GM23248 (cell line): ENCODE measurements at regions not wholly inside any gene's neighbourhood (a gene's known extent, or its start where the extent isn't known, plus 50 kb on each side); places are given as distances from the start of the nearest gene placed in this dataset.
"Not testable (repeated sequence)": the region's sequence is repeated elsewhere in the genome, so short reads cannot be mapped to it uniquely, and the experiment has no call there.

Experiments
- DNase-seq: peaks from one replicate; pipeline ENCODE4 v3.0.0-alpha.2; 2015
- H2AFZ ChIP-seq: fragments of 200-600 bp; sonication (generic); 2 replicates; pipeline ENCODE4 v1.6.1; 2016; ENCODE audit warnings: antibody characterized with exemption
- H3F3A ChIP-seq: fragments of 200-600 bp; sonication (generic); 2 replicates; pipeline ENCODE4 v1.6.1; 2016; ENCODE audit warnings: mild to moderate bottlenecking, antibody characterized with exemption, mixed run types; ENCODE audit not compliant: insufficient read depth
- H3K27ac ChIP-seq: fragments of 200-600 bp; sonication (generic); 2 replicates; pipeline ENCODE4 v1.5.1; 2016; ENCODE audit warnings: mild to moderate bottlenecking
- H3K27me3 ChIP-seq: fragments of 200-600 bp; sonication (generic); replicated peaks from 2 replicates; pipeline ENCODE4 v1.6.1; 2016; ENCODE audit warnings: mild to moderate bottlenecking; ENCODE audit not compliant: insufficient read depth
- H3K36me3 ChIP-seq: fragments of 200-600 bp; sonication (generic); 2 replicates; pipeline ENCODE4 v1.6.1; 2016; ENCODE audit warnings: low read depth, mild to moderate bottlenecking
- H3K4me1 ChIP-seq: fragments of 200-600 bp; sonication (generic); 2 replicates; pipeline ENCODE4 v1.6.1; 2016; ENCODE audit warnings: mild to moderate bottlenecking; ENCODE audit not compliant: insufficient read depth
- H3K4me2 ChIP-seq: fragments of 200-600 bp; sonication (generic); one replicate; pipeline ENCODE4 v1.6.1; 2016; ENCODE audit warnings: mild to moderate bottlenecking; ENCODE audit not compliant: unreplicated experiment
- H3K4me3 ChIP-seq: fragments of 200-600 bp; sonication (generic); 2 replicates; pipeline ENCODE4 v1.5.1; 2016; ENCODE audit warnings: mild to moderate bottlenecking
- H3K79me2 ChIP-seq: fragments of 200-600 bp; sonication (generic); 2 replicates; pipeline ENCODE4 v1.6.1; 2016; ENCODE audit warnings: mild to moderate bottlenecking; ENCODE audit not compliant: insufficient read depth
- H3K9ac ChIP-seq: fragments of 200-600 bp; sonication (generic); 2 replicates; pipeline ENCODE4 v1.6.1; 2016; ENCODE audit warnings: mild to moderate bottlenecking
- H3K9me2 ChIP-seq: fragments of 200-600 bp; sonication (generic); 2 replicates; pipeline ENCODE4 v1.6.1; 2016; ENCODE audit warnings: mixed run types, mild to moderate bottlenecking, moderate library complexity; ENCODE audit not compliant: insufficient read depth
- H3K9me3 ChIP-seq: fragments of 200-600 bp; sonication (generic); one replicate; pipeline ENCODE4 v1.6.1; 2017; ENCODE audit warnings: low read depth
- H4K20me1 ChIP-seq: fragments of 200-600 bp; sonication (generic); 2 replicates; pipeline ENCODE4 v1.6.0; 2016; ENCODE audit not compliant: insufficient read depth
- EZH2 ChIP-seq: fragments of 200-600 bp; sonication (generic); IDR thresholded peaks from 2 replicates; pipeline ENCODE4 v1.6.1; 2018; ENCODE audit warnings: antibody characterized with exemption, mild to moderate bottlenecking; ENCODE audit not compliant: insufficient read depth, poor library complexity, severe bottlenecking
- EZH2phosphoT487 ChIP-seq: fragments of 200-600 bp; sonication (generic); IDR thresholded peaks from 2 replicates; pipeline ENCODE4 v1.6.1; 2018; ENCODE audit warnings: antibody characterized with exemption, moderate library complexity, mild to moderate bottlenecking, low read depth; ENCODE audit not compliant: insufficient read depth
- WGBS, 2 experiments: methylation state at CpG; one replicate each; pipeline ENCODE4 v1.1.6; 2015 to 2017; ENCODE audit warnings: low lambda C conversion rate in 2 of 2, low coverage in 1 of 2; ENCODE audit errors: missing lambda C conversion rate in 2 of 2; 5-methylcytosine and 5-hydroxymethylcytosine counted together
- in situ Hi-C: fragments of 300-500 bp; cut with MboI; formaldehyde crosslinking; loops from 2 replicates; pipeline ENCODE4 v1.15.0; 2020

GRCh38 chr6:13870214-13870830 lies 54.4 kb upstream of the RNF182 start:
- peak; percentile 11 for DNase-seq

GRCh38 chr6:13868236-13868635 lies 53.9 kb upstream of the MCUR1 start:
- in situ Hi-C loops: no loop called here
- Histone ChIP-seq H3K79me2 (no peaks in the 10 kb centered on the region), H3K36me3 (no peaks in the 10 kb centered on the region), H3K4me2 (no peak overlapping the region), H3K4me1 (no peaks in the 10 kb centered on the region), H3K9me2 (no peaks in the 10 kb centered on the region), H3K27ac (no peak overlapping the region), H3K9ac (no peak overlapping the region), H3K4me3 (no peak overlapping the region), H3K27me3 (peaks cover 18% of the 10 kb centered on the region), H3F3A (no peaks in the 10 kb centered on the region), H2AFZ (no peak overlapping the region), H4K20me1 (no peaks in the 10 kb centered on the region), H3K9me3 (no peaks in the 10 kb centered on the region)
- DNase-seq: no peak
- 68% methylated on average over 8 of the region's 8 CpGs for WGBS, 2 experiments
- TF ChIP-seq EZH2: no peak
- no peak for TF ChIP-seq EZH2phosphoT487

More at GRCh38 chr6:13870214-13870830, 54.4 kb upstream of the RNF182 start:
- no peaks in the 10 kb centered on the region for H3K4me1 ChIP-seq
- no peaks in the 10 kb centered on the region for H3K9me2 ChIP-seq
- H4K20me1 ChIP-seq: no peaks in the 10 kb centered on the region
- H2AFZ ChIP-seq: no peak overlapping the region
- no peaks in the 10 kb centered on the region for H3K9me3 ChIP-seq
- WGBS, 2 experiments: 15 to 18% methylated on average over 4 of the region's 4 CpGs
- TF ChIP-seq EZH2phosphoT487: no peak
- TF ChIP-seq EZH2: no peak
- H3K4me2 ChIP-seq: no peak overlapping the region
- no peaks in the 10 kb centered on the region for H3K36me3 ChIP-seq
- no peak overlapping the region for H3K4me3 ChIP-seq
- H3K27me3 ChIP-seq: peaks cover 18% of the 10 kb centered on the region
- no peak overlapping the region for H3K9ac ChIP-seq
- no peaks in the 10 kb centered on the region for H3F3A ChIP-seq
- no peak overlapping the region for H3K27ac ChIP-seq
- H3K79me2 ChIP-seq: no peaks in the 10 kb centered on the region
- in situ Hi-C loops: no loop called here

- H2AFZ ChIP-seq: no peak overlapping the region
- no peaks in the 10 kb centered on the region for H4K20me1 ChIP-seq
- H3K27ac ChIP-seq: no peak overlapping the region
- H3K9me2 ChIP-seq: no peaks in the 10 kb centered on the region
- peaks cover 18% of the 10 kb centered on the region for H3K27me3 ChIP-seq
- no peak overlapping the region for H3K4me3 ChIP-seq
- H3K4me2 ChIP-seq: no peak overlapping the region
- no peak for DNase-seq
- H3K79me2 ChIP-seq: no peaks in the 10 kb centered on the region
- TF ChIP-seq EZH2phosphoT487 (no peak), EZH2 (no peak)
- no peak overlapping the region for H3K9ac ChIP-seq
- no peaks in the 10 kb centered on the region for H3K9me3 ChIP-seq
- 75 to 79% methylated on average over 3 of the region's 3 CpGs for WGBS, 2 experiments
- no peaks in the 10 kb centered on the region for H3F3A ChIP-seq
- in situ Hi-C loops: no loop called here
- no peaks in the 10 kb centered on the region for H3K36me3 ChIP-seq
- H3K4me1 ChIP-seq: no peaks in the 10 kb centered on the region
These were observed 51.9 kb upstream of the MCUR1 start for GRCh38 chr6:13866301-13866700.

- Histone ChIP-seq H3K36me3 (no peaks in the 10 kb centered on the region), H3F3A (no peaks in the 10 kb centered on the region), H2AFZ (no peak overlapping the region), H3K4me3 (no peak overlapping the region), H3K9me2 (no peaks in the 10 kb centered on the region), H3K9me3 (no peaks in the 10 kb centered on the region), H3K27me3 (peaks cover 14% of the 10 kb centered on the region), H3K4me2 (no peak overlapping the region), H3K9ac (no peak overlapping the region), H3K79me2 (no peaks in the 10 kb centered on the region), H3K4me1 (no peaks in the 10 kb centered on the region), H4K20me1 (no peaks in the 10 kb centered on the region), H3K27ac (no peak overlapping the region)
- WGBS, 2 experiments: 14 to 15% methylated on average over 2 of the region's 2 CpGs
- no peak for DNase-seq
- in situ Hi-C loops: no loop called here
- TF ChIP-seq EZH2: no peak
- TF ChIP-seq EZH2phosphoT487: no peak
These were observed 50.8 kb upstream of the MCUR1 start for GRCh38 chr6:13865141-13865540.

- H3K79me2 ChIP-seq, H3K36me3 ChIP-seq, H4K20me1 ChIP-seq, H2AFZ ChIP-seq, H3K27ac ChIP-seq, in situ Hi-C loops, H3F3A ChIP-seq, DNase-seq, H3K9ac ChIP-seq, H3K9me2 ChIP-seq, H3K4me3 ChIP-seq, H3K4me2 ChIP-seq, H3K9me3 ChIP-seq, H3K4me1 ChIP-seq: not testable (repeated sequence)
- 13 to 21% methylated on average over 2 of the region's 2 CpGs for WGBS, 2 experiments
- peaks cover 13% of the 10 kb centered on the region; the same call in 1 of the 2 replicates for H3K27me3 ChIP-seq
These were observed 50.3 kb upstream of the MCUR1 start for GRCh38 chr6:13864669-13865068.
